Trophoblast cell (in vitro differentiated cells and primary cell): ENCODE measurements at regions not wholly inside any gene's neighbourhood (a gene's known extent, or its start where the extent isn't known, plus 50 kb on each side); places are given as distances from the start of the nearest gene placed in this dataset.

Experiments used
- DNase-seq, 2 donors: peaks; one replicate each; pipeline ENCODE4 v3.0.0-alpha.2; 2016
- H2AFZ ChIP-seq: 2 replicates; pipeline ENCODE4 v1.6.1; 2013; ENCODE audit warnings: low read length, moderate library complexity, mild to moderate bottlenecking; ENCODE audit not compliant: insufficient read depth, poor library complexity
- H2AK5ac ChIP-seq: 2 replicates; pipeline ENCODE4 v1.6.1; 2013; ENCODE audit warnings: mild to moderate bottlenecking, low read length
- H2BK120ac ChIP-seq: 2 replicates; pipeline ENCODE4 v1.6.1; 2013; ENCODE audit warnings: low read length, mild to moderate bottlenecking, moderate library complexity; ENCODE audit not compliant: insufficient read depth, poor library complexity
- H2BK12ac ChIP-seq: 2 replicates; pipeline ENCODE4 v1.6.1; 2013; ENCODE audit warnings: mild to moderate bottlenecking, low read length, moderate library complexity
- H2BK5ac ChIP-seq: 2 replicates; pipeline ENCODE4 v1.6.1; 2013; ENCODE audit warnings: low read length, low read depth, moderate library complexity, mild to moderate bottlenecking; ENCODE audit not compliant: poor library complexity
- H3K14ac ChIP-seq: 2 replicates; pipeline ENCODE4 v1.6.1; 2013; ENCODE audit warnings: mild to moderate bottlenecking, low read length
- H3K18ac ChIP-seq: 2 replicates; pipeline ENCODE4 v1.6.1; 2013; ENCODE audit warnings: mild to moderate bottlenecking, low read length
- H3K23ac ChIP-seq: 2 replicates; pipeline ENCODE4 v1.6.1; 2013; ENCODE audit warnings: low read length
- H3K27ac ChIP-seq: 2 replicates; pipeline ENCODE4 v1.5.1; 2013; ENCODE audit warnings: low read depth, mild to moderate bottlenecking, inconsistent platforms, low read length, moderate library complexity
- H3K27me3 ChIP-seq: 2 replicates; pipeline ENCODE4 v1.6.1; 2013; ENCODE audit warnings: inconsistent platforms, mild to moderate bottlenecking, low read length, moderate library complexity; ENCODE audit not compliant: insufficient read depth
- H3K36me3 ChIP-seq, 2 experiments: 1 replicate in 1 of 2; 2 replicates in 1 of 2; pipeline ENCODE4 v1.6.1; 2013; ENCODE audit warnings: low read length in 2 of 2, mild to moderate bottlenecking in 2 of 2, moderate library complexity in 1 of 2; ENCODE audit not compliant: insufficient read depth in 2 of 2, control insufficient read depth in 1 of 2
- H3K4ac ChIP-seq: 2 replicates; pipeline ENCODE4 v1.6.1; 2013; ENCODE audit warnings: low read depth, mild to moderate bottlenecking, low read length, moderate library complexity
- H3K4me1 ChIP-seq, 2 experiments: 1 replicate in 1 of 2; 2 replicates in 1 of 2; pipeline ENCODE4 v1.6.1; 2013; ENCODE audit warnings: low read length in 2 of 2, mild to moderate bottlenecking in 2 of 2, moderate library complexity in 1 of 2; ENCODE audit not compliant: insufficient read depth in 2 of 2, control insufficient read depth in 1 of 2
- H3K4me2 ChIP-seq: 2 replicates; pipeline ENCODE4 v1.6.1; 2013; ENCODE audit warnings: inconsistent platforms, mild to moderate bottlenecking, low read length, moderate library complexity
- H3K4me3 ChIP-seq: 2 replicates; pipeline ENCODE4 v1.5.1; 2013; ENCODE audit warnings: mild to moderate bottlenecking, low read depth, low read length, inconsistent platforms
- H3K79me1 ChIP-seq: one replicate; pipeline ENCODE4 v1.6.1; 2013; ENCODE audit warnings: low read length
- H3K79me2 ChIP-seq: 2 replicates; pipeline ENCODE4 v1.6.1; 2013; ENCODE audit warnings: low read length, mild to moderate bottlenecking; ENCODE audit not compliant: control insufficient read depth, insufficient read depth, poor library complexity
- H3K9ac ChIP-seq: 2 replicates; pipeline ENCODE4 v1.6.1; 2013; ENCODE audit warnings: mild to moderate bottlenecking, low read length
- H3K9me3 ChIP-seq: 2 replicates; pipeline ENCODE4 v1.6.1; 2013; ENCODE audit warnings: low read depth, mild to moderate bottlenecking, control low read depth, inconsistent platforms, low read length; ENCODE audit not compliant: insufficient read depth
- H4K12ac ChIP-seq: 2 replicates; pipeline ENCODE4 v1.6.1; 2013; ENCODE audit warnings: low read depth, mild to moderate bottlenecking, low read length, moderate library complexity
- H4K8ac ChIP-seq: 2 replicates; pipeline ENCODE4 v1.6.1; 2013; ENCODE audit warnings: low read depth, mild to moderate bottlenecking, low read length, moderate library complexity
- H4K91ac ChIP-seq: one replicate; pipeline ENCODE4 v1.6.1; 2013; ENCODE audit warnings: low read depth, mild to moderate bottlenecking, low read length, moderate library complexity
- WGBS: extraction: QIAGEN DNeasy Blood & Tissue Kit; methylation state at CpG from one replicate; pipeline ENCODE4 v1.1.7; 2013; ENCODE audit warnings: missing lambda C conversion rate; ENCODE audit not compliant: insufficient read length, insufficient coverage; ENCODE audit errors: extremely low coverage; 5-methylcytosine and 5-hydroxymethylcytosine counted together

DNA sequence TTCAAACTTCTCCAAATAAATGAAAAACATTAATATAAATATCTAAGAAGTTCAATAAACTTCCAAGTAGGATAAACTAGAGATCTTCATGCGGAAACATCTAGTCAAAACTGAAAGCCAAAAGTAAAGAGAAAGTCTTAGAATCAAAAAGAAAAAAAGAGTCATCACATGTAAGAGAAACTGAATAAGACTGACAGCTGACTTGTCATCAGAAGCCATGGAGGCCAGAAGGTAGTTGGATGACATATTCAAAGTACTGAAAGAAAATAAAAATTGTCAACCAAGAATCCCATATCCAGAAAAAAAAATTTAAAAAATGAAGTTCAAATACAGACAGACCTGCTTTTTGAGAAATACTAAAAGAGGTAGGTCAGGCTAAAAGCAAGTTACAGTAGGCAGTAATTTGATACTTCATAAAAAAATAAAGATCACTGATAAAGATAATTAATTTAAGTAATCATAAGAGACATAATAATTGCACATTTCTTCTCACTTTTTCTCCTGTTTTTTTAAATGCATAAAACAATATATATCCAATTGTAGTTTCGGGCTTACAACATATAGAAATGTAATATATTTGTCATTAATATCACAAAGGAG lies 327.6 kb upstream of the PCDH9 start:
- Histone ChIP-seq H3K9ac (no peak overlapping the region), H4K12ac (no peak overlapping the region), H3K23ac (no peak overlapping the region), H3K79me2 (no peaks in the 10 kb centered on the region), H2AFZ (no peak overlapping the region), H3K18ac (no peak overlapping the region), H3K9me3 (no peaks in the 10 kb centered on the region), H3K27ac (no peak overlapping the region), H4K91ac (no peak overlapping the region), H3K4ac (no peak overlapping the region), H3K14ac (no peak overlapping the region), H4K8ac (no peak overlapping the region), H3K36me3 (no peaks in the 10 kb centered on the region), H3K79me1 (no peaks in the 10 kb centered on the region), H2BK12ac (no peak overlapping the region), H3K4me2 (no peak overlapping the region), H2BK120ac (no peak overlapping the region), H2AK5ac (no peak overlapping the region), H3K27me3 (no peaks in the 10 kb centered on the region), H3K4me3 (no peak overlapping the region), H2BK5ac (no peak overlapping the region), H3K4me1 (no peaks in the 10 kb centered on the region)
- DNase-seq = no peak
- WGBS = no CpG with 5 or more reads among the region's 2 CpGs

- no peak overlapping the region for H4K91ac ChIP-seq
- H3K4me2 ChIP-seq = no peak overlapping the region
- H2BK5ac ChIP-seq = no peak overlapping the region
- no peak overlapping the region for H3K14ac ChIP-seq
- H2BK12ac ChIP-seq = no peak overlapping the region
- no peak overlapping the region for H3K9ac ChIP-seq
- H2BK120ac ChIP-seq = no peak overlapping the region
- no peaks in the 10 kb centered on the region for H3K4me1 ChIP-seq
- H2AFZ ChIP-seq = no peak overlapping the region
- no peaks in the 10 kb centered on the region for H3K79me2 ChIP-seq
- no peaks in the 10 kb centered on the region for H3K36me3 ChIP-seq
- H3K23ac ChIP-seq = no peak overlapping the region
- no peak for DNase-seq
- no peak overlapping the region for H3K4me3 ChIP-seq
- H3K79me1 ChIP-seq = no peaks in the 10 kb centered on the region
- H3K27ac ChIP-seq = no peak overlapping the region
- H3K9me3 ChIP-seq = no peaks in the 10 kb centered on the region
- no peaks in the 10 kb centered on the region for H3K27me3 ChIP-seq
- H4K8ac ChIP-seq = no peak overlapping the region
- no CpG with 5 or more reads among the region's 1 CpG for WGBS
- no peak overlapping the region for H3K18ac ChIP-seq
- no peak overlapping the region for H2AK5ac ChIP-seq
- H3K4ac ChIP-seq = no peak overlapping the region
- H4K12ac ChIP-seq = no peak overlapping the region
Measured at GRCh38 chr13:67557118-67557517, 327.0 kb upstream of the PCDH9 start.

GRCh38 chr13:67554746-67555452 lies 324.8 kb upstream of the PCDH9 start:
- H3K36me3 ChIP-seq = no peaks in the 10 kb centered on the region
- no CpG with 5 or more reads among the region's 6 CpGs for WGBS
- no peak overlapping the region for H2BK120ac ChIP-seq
- H4K91ac ChIP-seq = no peak overlapping the region
- H4K12ac ChIP-seq = no peak overlapping the region
- no peak overlapping the region for H3K27ac ChIP-seq
- no peak for DNase-seq
- no peak overlapping the region for H3K18ac ChIP-seq
- H2BK12ac ChIP-seq = no peak overlapping the region
- H3K23ac ChIP-seq = no peak overlapping the region
- no peaks in the 10 kb centered on the region for H3K79me2 ChIP-seq
- H4K8ac ChIP-seq = no peak overlapping the region
- H2AFZ ChIP-seq = no peak overlapping the region
- no peak overlapping the region for H3K4ac ChIP-seq
- no peak overlapping the region for H3K14ac ChIP-seq
- no peaks in the 10 kb centered on the region for H3K9me3 ChIP-seq
- no peak overlapping the region for H2BK5ac ChIP-seq
- no peak overlapping the region for H3K4me3 ChIP-seq
- H3K79me1 ChIP-seq = no peaks in the 10 kb centered on the region
- no peaks in the 10 kb centered on the region for H3K27me3 ChIP-seq
- no peaks in the 10 kb centered on the region for H3K4me1 ChIP-seq
- no peak overlapping the region for H3K9ac ChIP-seq
- H3K4me2 ChIP-seq = no peak overlapping the region
- no peak overlapping the region for H2AK5ac ChIP-seq

DNA sequence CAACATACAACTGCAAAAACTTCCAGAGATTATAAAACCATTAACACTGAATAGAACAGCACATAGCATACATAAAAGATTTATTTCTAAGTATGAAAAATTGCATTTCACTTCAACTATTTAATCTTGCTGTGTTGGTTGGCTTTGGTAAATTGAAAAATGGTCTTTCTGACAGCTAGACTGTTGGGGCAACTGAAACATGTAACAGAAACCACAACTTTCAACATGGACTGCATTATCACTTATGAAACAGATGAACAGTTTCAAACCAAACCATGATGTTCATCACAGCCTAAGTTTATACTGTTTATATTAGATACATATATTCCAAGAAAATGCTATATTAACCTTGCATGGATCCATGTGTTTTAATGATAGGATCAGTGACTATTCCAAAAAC lies 324.1 kb upstream of the PCDH9 start:
- Histone ChIP-seq H2BK12ac (no peak overlapping the region), H2BK120ac (no peak overlapping the region), H3K4ac (no peak overlapping the region), H3K9ac (no peak overlapping the region), H3K9me3 (no peaks in the 10 kb centered on the region), H3K27me3 (no peaks in the 10 kb centered on the region), H3K4me3 (no peak overlapping the region), H2AFZ (no peak overlapping the region), H3K79me1 (no peaks in the 10 kb centered on the region), H4K91ac (no peak overlapping the region), H4K8ac (no peak overlapping the region), H3K27ac (no peak overlapping the region), H3K79me2 (no peaks in the 10 kb centered on the region), H2AK5ac (no peak overlapping the region), H3K4me1 (no peaks in the 10 kb centered on the region), H3K23ac (no peak overlapping the region), H3K14ac (no peak overlapping the region), H3K18ac (no peak overlapping the region), H4K12ac (no peak overlapping the region), H3K4me2 (no peak overlapping the region), H3K36me3 (no peaks in the 10 kb centered on the region), H2BK5ac (no peak overlapping the region)
- no peak for DNase-seq
